ENCODE measurements at regions not wholly inside any gene's neighbourhood (a gene's known extent, or its start where the extent isn't known, plus 50 kb on each side); places are given as distances from the start of the nearest gene placed in this dataset.

DNA sequence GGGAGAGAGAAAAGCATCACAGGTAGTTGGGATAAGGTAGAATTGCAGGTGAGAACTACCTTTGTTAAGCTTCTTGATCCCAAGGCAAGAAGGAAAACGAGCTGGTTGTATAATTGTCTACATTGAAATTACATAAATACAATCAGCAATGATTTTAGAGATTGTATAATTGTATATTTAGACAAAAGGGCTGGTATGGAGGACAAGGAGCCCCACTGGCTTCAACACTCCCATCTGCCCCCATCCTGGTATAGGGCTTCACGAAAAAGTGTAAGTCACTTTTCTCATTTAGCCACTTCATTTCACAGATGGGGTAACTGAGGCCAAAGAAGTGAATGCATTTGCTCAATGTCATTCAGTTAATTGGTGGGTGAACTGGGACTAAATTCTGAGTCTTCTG lies 103.3 kb downstream of the MYCN start:
- no peak for TF ChIP-seq CTCF (IDR thresholded peaks at IDR 0.05)
- no peak for TF ChIP-seq POLR2AphosphoS5 (IDR thresholded peaks at IDR 0.05; ENCODE audit: insufficient read depth in 1 of 2, low read depth in 1 of 2)
- no peak for TF ChIP-seq POLR2A (IDR thresholded peaks at IDR 0.05)
